ENCODE measurements at regions not wholly inside any gene's neighbourhood (a gene's known extent, or its start where the extent isn't known, plus 50 kb on each side); places are given as distances from the start of the nearest gene placed in this dataset.

GRCh38 chr5:109588281-109589035 lies 101.3 kb upstream of the MAN2A1 start:
- Histone ChIP-seq H3K9me3 (replicated peaks; ENCODE audit: control insufficient read depth, insufficient read depth, low read length) (no peaks in the 10 kb centered on the region), H3K27me3 (ENCODE audit: control insufficient read depth in 2 of 2, insufficient read depth in 2 of 2, low read length in 2 of 2) (no peaks in the 10 kb centered on the region), H4K20me1 (replicated peaks; ENCODE audit: control insufficient read depth, extremely low read depth, insufficient read depth, low read length) (no peaks in the 10 kb centered on the region), H3K36me3 (ENCODE audit: control insufficient read depth in 2 of 2, extremely low read depth in 1 of 2, insufficient read depth in 2 of 2, low read length in 2 of 2) (no peaks in the 10 kb centered on the region), H3K9me1 (replicated peaks; ENCODE audit: control insufficient read depth, extremely low read depth, insufficient read depth, low read length) (no peaks in the 10 kb centered on the region), H3K9ac (replicated peaks; ENCODE audit: extremely low read depth, insufficient read depth, low read length) (no peak overlapping the region), H2AFZ (ENCODE audit: low read depth, low read length) (no peak overlapping the region), H3K27ac (ENCODE audit: insufficient read depth, low read depth, low read length) (no peak overlapping the region), H3K4me2 (ENCODE audit: insufficient read depth, low read length) (no peak overlapping the region), H3K4me1 (ENCODE audit: control insufficient read depth, extremely low read depth, insufficient read depth, low read length) (no peaks in the 10 kb centered on the region), H3K4me3 (replicated peaks in 1 of 3; ENCODE audit: insufficient read depth in 1 of 3, low read depth in 1 of 3, low read length in 3 of 3) (no peak overlapping the region), H3K79me2 (ENCODE audit: control insufficient read depth, insufficient read depth, low read length) (no peaks in the 10 kb centered on the region)
- FAIRE-seq (no peak), DNase-seq (ENCODE audit: low read depth, low spot score) (no peak)
- intact Hi-C loops (cut with micrococcal nuclease) (loop anchor here (10.0 kb wide), 1 partner anchor 1036 kb away; no protein-coding TSS in a partner anchor), dilution Hi-C loops (cut with MboI; ENCODE audit: extremely low pct_ligation_motif_present, low sequenced_read_pairs) (no loop called here)
- TF ChIP-seq MAX (IDR thresholded peaks at IDR 0.05; ENCODE audit: insufficient read depth, insufficient read length) (no peak), EZH2 (IDR thresholded peaks at IDR 0.05; ENCODE audit: borderline replicate concordance, low read depth, low read length, severe bottlenecking) (no peak), GATA2 (IDR thresholded peaks at IDR 0.05; ENCODE audit: insufficient read depth, insufficient read length, low read depth, low read length) (no peak), POLR2A (IDR thresholded peaks at IDR 0.05; ENCODE audit: low read depth, low read length) (no peak), CTCF (IDR thresholded peaks at IDR 0.05; ENCODE audit: extremely low read depth in 1 of 2, insufficient read depth in 1 of 2, low read depth in 1 of 2, low read length in 2 of 2) (no peak)
- CTCF ChIA-PET, result no interaction called here
- POLR2A ChIA-PET, result no interaction called here
- BruUV-seq (replicated peaks), result no TSS peak
